ENCODE measurements at regions not wholly inside any gene's neighbourhood (a gene's known extent, or its start where the extent isn't known, plus 50 kb on each side); places are given as distances from the start of the nearest gene placed in this dataset.

DNA sequence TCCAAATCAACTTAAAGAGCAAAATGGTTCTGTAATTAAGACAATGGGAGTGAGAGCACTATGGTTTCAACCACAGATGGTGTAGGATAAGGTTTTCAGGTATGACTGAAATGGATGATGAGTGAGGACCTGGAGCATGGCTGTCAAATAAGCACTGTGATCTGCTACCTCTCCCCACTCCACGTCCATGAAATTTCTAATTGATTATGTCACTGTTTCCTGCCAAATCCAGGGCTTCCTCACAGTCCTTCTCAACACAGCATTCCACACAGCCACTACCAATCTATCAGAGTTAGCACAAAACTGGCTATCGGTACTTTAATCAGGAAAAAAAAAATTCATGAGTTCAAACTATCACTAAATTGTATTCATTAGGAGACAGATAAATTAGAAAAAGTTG, 420.4 kb upstream of the WWC1 start:
- Histone ChIP-seq H3K36me3 (ENCODE audit: insufficient read depth, low read length) (peaks cover 3% of the 10 kb centered on the region), H3K4me3 (ENCODE audit: low read length) (no peak overlapping the region), H2AFZ (ENCODE audit: low read depth, low read length) (no peak overlapping the region), H3K27me3 (ENCODE audit: insufficient read depth, low read length) (no peaks in the 10 kb centered on the region), H3K4me1 (ENCODE audit: insufficient read depth, low read length) (no peaks in the 10 kb centered on the region), H3K9me3 (ENCODE audit: low read length) (peaks cover 3% of the 10 kb centered on the region)

- H3K9me3 ChIP-seq (ENCODE audit: low read length), result peaks cover 3% of the 10 kb centered on the region
Measured at GRCh38 chr5:167872791-167873190, 418.7 kb upstream of the WWC1 start.

DNA sequence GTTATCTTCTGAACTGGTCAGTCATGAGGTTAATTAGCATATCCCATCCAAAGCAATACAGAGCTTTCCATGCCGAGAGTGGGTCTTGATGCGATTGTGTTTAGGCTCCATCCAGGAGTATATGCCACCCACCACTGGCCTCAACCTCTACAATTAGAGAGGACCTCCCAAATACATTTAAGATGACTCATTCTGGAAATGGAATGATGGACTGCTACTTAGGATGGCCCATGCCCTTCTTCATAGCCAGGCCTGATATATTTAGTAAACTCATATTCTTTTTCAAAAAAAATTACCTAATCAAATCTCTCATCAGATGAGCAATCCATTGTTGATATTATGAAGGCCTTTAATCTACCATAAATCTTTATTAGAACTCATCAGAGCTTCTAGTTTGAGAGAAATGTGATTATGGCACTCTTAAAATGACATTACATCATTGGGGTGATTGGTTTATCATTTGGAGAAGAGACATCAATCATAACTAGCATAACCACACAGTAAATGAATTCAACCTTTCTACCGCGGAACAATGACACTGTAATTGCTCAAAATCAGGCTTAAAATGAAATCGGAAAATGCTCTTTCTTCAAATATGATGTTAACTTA, 414.2 kb upstream of the WWC1 start:
- Histone ChIP-seq H2AFZ (ENCODE audit: low read depth, low read length) (no peak overlapping the region), H3K4me1 (ENCODE audit: insufficient read depth, low read length) (no peaks in the 10 kb centered on the region), H3K9me3 (ENCODE audit: low read length) (peaks cover 3% of the 10 kb centered on the region), H3K36me3 (ENCODE audit: insufficient read depth, low read length) (peaks cover 8% of the 10 kb centered on the region), H3K4me3 (ENCODE audit: low read length) (no peak overlapping the region), H3K27me3 (ENCODE audit: insufficient read depth, low read length) (no peaks in the 10 kb centered on the region)

More at GRCh38 chr5:167872791-167873190, 418.7 kb upstream of the WWC1 start:
- Histone ChIP-seq H3K27me3 (ENCODE audit: insufficient read depth, low read length) (no peaks in the 10 kb centered on the region), H3K36me3 (ENCODE audit: insufficient read depth, low read length) (peaks cover 3% of the 10 kb centered on the region), H3K4me1 (ENCODE audit: insufficient read depth, low read length) (no peaks in the 10 kb centered on the region), H2AFZ (ENCODE audit: low read depth, low read length) (no peak overlapping the region), H3K4me3 (ENCODE audit: low read length) (no peak overlapping the region)

DNA sequence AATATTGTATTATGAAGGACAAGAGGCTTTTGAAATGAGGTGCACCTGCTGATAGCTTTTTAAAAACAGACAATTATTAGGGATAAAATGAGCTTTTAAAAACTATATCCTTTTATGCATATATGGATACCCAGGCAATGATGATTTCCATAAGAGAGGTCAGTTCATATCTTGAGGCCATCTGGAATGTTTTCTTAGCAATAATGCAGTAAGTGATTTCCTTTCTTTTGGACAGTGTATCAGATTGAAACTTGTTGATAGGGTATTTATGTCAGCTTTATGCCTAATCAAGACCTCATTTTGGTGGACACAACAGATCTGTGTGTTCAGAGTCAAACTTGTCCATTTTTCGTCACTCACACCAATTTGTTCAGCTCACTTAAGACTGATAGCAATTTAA, 413.5 kb upstream of the WWC1 start:
- Histone ChIP-seq H3K4me3 (ENCODE audit: low read length) (no peak overlapping the region), H3K27me3 (ENCODE audit: insufficient read depth, low read length) (no peaks in the 10 kb centered on the region), H3K9me3 (ENCODE audit: low read length) (peaks cover 3% of the 10 kb centered on the region), H3K36me3 (ENCODE audit: insufficient read depth, low read length) (peaks cover 12% of the 10 kb centered on the region), H3K4me1 (ENCODE audit: insufficient read depth, low read length) (no peaks in the 10 kb centered on the region), H2AFZ (ENCODE audit: low read depth, low read length) (no peak overlapping the region)

GRCh38 chr5:167880420-167880819, 411.0 kb upstream of the WWC1 start:
- peaks cover 16% of the 10 kb centered on the region for H3K36me3 ChIP-seq (ENCODE audit: insufficient read depth, low read length)
- H3K4me1 ChIP-seq (ENCODE audit: insufficient read depth, low read length), result no peaks in the 10 kb centered on the region
- no peaks in the 10 kb centered on the region for H3K9me3 ChIP-seq (ENCODE audit: low read length)
- H3K27me3 ChIP-seq (ENCODE audit: insufficient read depth, low read length), result no peaks in the 10 kb centered on the region
- no peak overlapping the region for H3K4me3 ChIP-seq (ENCODE audit: low read length)
- no peak overlapping the region for H2AFZ ChIP-seq (ENCODE audit: low read depth, low read length)

GRCh38 chr5:167881041-167881440, 410.4 kb upstream of the WWC1 start:
- Histone ChIP-seq H3K4me1 (ENCODE audit: insufficient read depth, low read length) (no peaks in the 10 kb centered on the region), H3K27me3 (ENCODE audit: insufficient read depth, low read length) (no peaks in the 10 kb centered on the region), H2AFZ (ENCODE audit: low read depth, low read length) (no peak overlapping the region)

GRCh38 chr5:167886196-167886595, 405.2 kb upstream of the WWC1 start:
- Histone ChIP-seq H3K27me3 (ENCODE audit: insufficient read depth, low read length) (no peaks in the 10 kb centered on the region), H3K9me3 (ENCODE audit: low read length) (no peaks in the 10 kb centered on the region), H3K4me1 (ENCODE audit: insufficient read depth, low read length) (peaks cover 7% of the 10 kb centered on the region), H3K4me3 (ENCODE audit: low read length) (no peak overlapping the region), H3K36me3 (ENCODE audit: insufficient read depth, low read length) (peaks cover 13% of the 10 kb centered on the region), H2AFZ (ENCODE audit: low read depth, low read length) (no peak overlapping the region)

More at GRCh38 chr5:167881041-167881440, 410.4 kb upstream of the WWC1 start:
- Histone ChIP-seq H3K36me3 (ENCODE audit: insufficient read depth, low read length) (peaks cover 13% of the 10 kb centered on the region), H3K9me3 (ENCODE audit: low read length) (no peaks in the 10 kb centered on the region), H3K4me3 (ENCODE audit: low read length) (no peak overlapping the region)

- no peak overlapping the region for H3K4me3 ChIP-seq (ENCODE audit: low read length)
- H3K36me3 ChIP-seq (ENCODE audit: insufficient read depth, low read length), result no peaks in the 10 kb centered on the region
- H3K4me1 ChIP-seq (ENCODE audit: insufficient read depth, low read length), result peaks cover 7% of the 10 kb centered on the region
- H2AFZ ChIP-seq (ENCODE audit: low read depth, low read length), result no peak overlapping the region
- H3K27me3 ChIP-seq (ENCODE audit: insufficient read depth, low read length), result no peaks in the 10 kb centered on the region
- no peaks in the 10 kb centered on the region for H3K9me3 ChIP-seq (ENCODE audit: low read length)
Measured at GRCh38 chr5:167888393-167888792, 403.1 kb upstream of the WWC1 start.

DNA sequence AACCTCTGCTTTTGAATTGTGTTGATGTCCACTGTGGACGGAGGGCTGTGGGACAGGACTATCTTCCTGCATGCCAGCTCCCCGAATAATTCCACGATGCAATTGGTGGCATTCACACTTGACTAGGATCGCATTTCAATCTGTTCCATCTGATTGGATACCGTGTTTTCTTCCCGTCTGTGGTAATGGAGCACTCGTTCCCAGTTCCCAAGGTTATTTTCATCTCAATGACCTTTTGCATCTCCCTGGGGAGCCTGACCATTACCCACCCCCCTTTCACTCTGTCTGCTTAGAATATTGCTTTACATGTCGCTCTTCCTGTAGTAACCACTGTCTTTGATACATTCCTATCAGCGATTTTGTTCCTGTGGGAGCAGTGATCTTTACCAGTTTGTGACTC, 402.2 kb upstream of the WWC1 start:
- Histone ChIP-seq H3K27me3 (ENCODE audit: insufficient read depth, low read length) (no peaks in the 10 kb centered on the region), H3K4me3 (ENCODE audit: low read length) (no peak overlapping the region), H2AFZ (ENCODE audit: low read depth, low read length) (no peak overlapping the region)

GRCh38 chr5:167892352-167893115, 398.9 kb upstream of the WWC1 start:
- no peaks in the 10 kb centered on the region for H3K27me3 ChIP-seq (ENCODE audit: insufficient read depth, low read length)

More for the DNA sequence above, 402.2 kb upstream of the WWC1 start:
- Histone ChIP-seq H3K36me3 (ENCODE audit: insufficient read depth, low read length) (no peaks in the 10 kb centered on the region), H3K9me3 (ENCODE audit: low read length) (no peaks in the 10 kb centered on the region), H3K4me1 (ENCODE audit: insufficient read depth, low read length) (peaks cover 7% of the 10 kb centered on the region)

DNA sequence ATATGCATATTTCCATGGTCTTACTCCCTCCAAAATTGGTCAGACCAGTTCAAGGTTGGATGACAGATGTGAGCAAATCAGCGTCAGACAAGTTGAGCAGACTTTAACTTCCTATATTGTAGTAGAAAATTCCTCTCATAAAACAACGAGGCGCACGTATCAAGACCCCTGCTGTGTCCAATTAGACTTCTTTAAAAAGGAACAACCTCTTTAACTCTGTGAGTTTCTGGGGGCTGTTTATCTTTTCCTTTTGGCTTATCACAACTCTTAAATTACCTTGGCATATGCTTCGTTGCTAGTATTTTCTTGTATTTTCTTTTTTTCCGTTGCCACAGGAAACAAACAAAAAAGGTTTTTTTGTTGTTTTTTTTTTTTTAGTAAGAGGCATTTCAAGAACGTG, 398.2 kb upstream of the WWC1 start:
- Histone ChIP-seq H3K36me3 (ENCODE audit: insufficient read depth, low read length) (no peaks in the 10 kb centered on the region), H3K4me3 (ENCODE audit: low read length) (no peak overlapping the region), H2AFZ (ENCODE audit: low read depth, low read length) (no peak overlapping the region), H3K27me3 (ENCODE audit: insufficient read depth, low read length) (no peaks in the 10 kb centered on the region), H3K4me1 (ENCODE audit: insufficient read depth, low read length) (peaks cover 7% of the 10 kb centered on the region), H3K9me3 (ENCODE audit: low read length) (no peaks in the 10 kb centered on the region)

More at GRCh38 chr5:167892352-167893115, 398.9 kb upstream of the WWC1 start:
- Histone ChIP-seq H3K9me3 (ENCODE audit: low read length) (no peaks in the 10 kb centered on the region), H3K4me3 (ENCODE audit: low read length) (no peak overlapping the region), H3K36me3 (ENCODE audit: insufficient read depth, low read length) (no peaks in the 10 kb centered on the region), H3K4me1 (ENCODE audit: insufficient read depth, low read length) (peaks cover 7% of the 10 kb centered on the region), H2AFZ (ENCODE audit: low read depth, low read length) (no peak overlapping the region)

- H3K4me3 ChIP-seq (ENCODE audit: low read length), result no peak overlapping the region
- no peak overlapping the region for H2AFZ ChIP-seq (ENCODE audit: low read depth, low read length)
- no peaks in the 10 kb centered on the region for H3K36me3 ChIP-seq (ENCODE audit: insufficient read depth, low read length)
- H3K9me3 ChIP-seq (ENCODE audit: low read length), result no peaks in the 10 kb centered on the region
- H3K4me1 ChIP-seq (ENCODE audit: insufficient read depth, low read length), result peaks cover 13% of the 10 kb centered on the region
- H3K27me3 ChIP-seq (ENCODE audit: insufficient read depth, low read length), result no peaks in the 10 kb centered on the region
Measured at GRCh38 chr5:167894631-167895472, 396.6 kb upstream of the WWC1 start.

All from neuron (in vitro differentiated cells).